GDM1 (cell line): ENCODE measurements at regions not wholly inside any gene's neighbourhood (a gene's known extent, or its start where the extent isn't known, plus 50 kb on each side); places are given as distances from the start of the nearest gene placed in this dataset.
"Not testable (repeated sequence)": the region's sequence is repeated elsewhere in the genome, so short reads cannot be mapped to it uniquely, and the experiment has no call there.

Experiments
- DNase-seq: peaks from one replicate; lab custom pipeline; 2025; lab: John Stamatoyannopoulos, UW

GRCh38 chr18:22043837-22044236 lies 125.6 kb upstream of the GATA6 start:
- DNase-seq, result no peak

GRCh38 chr18:22044474-22045220 lies 124.7 kb upstream of the GATA6 start:
- DNase-seq, result no peak

- no peak for DNase-seq
These were observed 124.0 kb upstream of the GATA6 start for GRCh38 chr18:22045221-22045918.

- no peak for DNase-seq
These were observed 122.9 kb upstream of the GATA6 start for GRCh38 chr18:22046473-22046872.

- DNase-seq, result no peak
These were observed 121.9 kb upstream of the GATA6 start for GRCh38 chr18:22047485-22047884.

- DNase-seq, result no peak
These were observed 121.2 kb upstream of the GATA6 start for GRCh38 chr18:22048221-22048620.

- DNase-seq, result no peak
These were observed 120.3 kb upstream of the GATA6 start for GRCh38 chr18:22048932-22049615.

GRCh38 chr18:22052405-22053105 lies 116.8 kb upstream of the GATA6 start:
- no peak for DNase-seq

- no peak for DNase-seq
These were observed 113.7 kb upstream of the GATA6 start for GRCh38 chr18:22055466-22056238.

- no peak for DNase-seq
These were observed 112.4 kb upstream of the GATA6 start for GRCh38 chr18:22056950-22057349.

GRCh38 chr18:22057908-22058527 lies 111.4 kb upstream of the GATA6 start:
- DNase-seq, result no peak

GRCh38 chr18:22060361-22060760 lies 109.0 kb upstream of the GATA6 start:
- DNase-seq, result no peak

GRCh38 chr18:22063102-22063501 lies 106.3 kb upstream of the GATA6 start:
- DNase-seq, result no peak

- DNase-seq, result no peak
These were observed 105.7 kb upstream of the GATA6 start for GRCh38 chr18:22063672-22064071.

- DNase-seq, result no peak
These were observed 104.8 kb upstream of the GATA6 start for GRCh38 chr18:22064581-22064980.

GRCh38 chr18:22065311-22065710 lies 104.1 kb upstream of the GATA6 start:
- no peak for DNase-seq

- DNase-seq, result no peak
These were observed 103.3 kb upstream of the GATA6 start for GRCh38 chr18:22066083-22066485.

GRCh38 chr18:22067109-22067508 lies 102.3 kb upstream of the GATA6 start:
- no peak for DNase-seq

GRCh38 chr18:22067682-22068081 lies 101.7 kb upstream of the GATA6 start:
- DNase-seq, result no peak

- DNase-seq, result not testable (repeated sequence)
These were observed 100.6 kb upstream of the GATA6 start for GRCh38 chr18:22068784-22069183.

GRCh38 chr18:22069916-22070315 lies 99.5 kb upstream of the GATA6 start:
- DNase-seq, result no peak
